Liver (tissue), 3 donors: ENCODE measurements at regions not wholly inside any gene's neighbourhood (a gene's known extent, or its start where the extent isn't known, plus 50 kb on each side); places are given as distances from the start of the nearest gene placed in this dataset.

Experiments
- CTCF ChIP-seq: fragments of 150-350 bp; IDR thresholded peaks from 2 replicates; pipeline ENCODE4 v1.5.1; 2017; ENCODE audit warnings: improper control_type of control experiment, low read depth, low read length; ENCODE audit not compliant: missing input control
- EGR1 ChIP-seq, 2 donors: IDR thresholded peaks; 2 replicates each; pipeline ENCODE4 v1.6.1; 2016 to 2018; ENCODE audit warnings: antibody characterized with exemption in 2 of 2, low read depth in 2 of 2
- GABPA ChIP-seq, 2 donors: IDR thresholded peaks in 1 of 2; conservative IDR thresholded peaks in 1 of 2; 2 replicates each; pipeline ENCODE4 v1.6.1; 2016; ENCODE audit warnings: antibody characterized with exemption in 2 of 2, mild to moderate bottlenecking in 1 of 2, moderate library complexity in 1 of 2
- MAX ChIP-seq: IDR thresholded peaks from 2 replicates; pipeline ENCODE4 v1.6.1; 2016; ENCODE audit warnings: antibody characterized with exemption
- NR2F2 ChIP-seq: IDR thresholded peaks from 2 replicates; pipeline ENCODE4 v1.6.1; 2016; ENCODE audit warnings: antibody characterized with exemption
- SP1 ChIP-seq: IDR thresholded peaks from 2 replicates; pipeline ENCODE4 v1.6.1; 2018; ENCODE audit warnings: antibody characterized with exemption, mild to moderate bottlenecking
- TAF1 ChIP-seq: conservative IDR thresholded peaks from 2 replicates; pipeline ENCODE4 v1.6.1; 2016; ENCODE audit warnings: antibody characterized with exemption, mild to moderate bottlenecking
- YY1 ChIP-seq: IDR thresholded peaks from 2 replicates; pipeline ENCODE4 v1.6.1; 2016; ENCODE audit warnings: antibody characterized with exemption, mild to moderate bottlenecking
- TF ChIP-seq, protein P1 (sequence below): IDR thresholded peaks from 2 replicates; pipeline ENCODE4 v1.6.1; 2016; ENCODE audit warnings: antibody characterized with exemption
- TF ChIP-seq, protein P2 (sequence below): IDR thresholded peaks from 2 replicates; pipeline ENCODE4 v1.6.1; 2016; ENCODE audit warnings: antibody characterized with exemption, mild to moderate bottlenecking
- donor health status: healthy.
- donor health status: healthy.

DNA sequence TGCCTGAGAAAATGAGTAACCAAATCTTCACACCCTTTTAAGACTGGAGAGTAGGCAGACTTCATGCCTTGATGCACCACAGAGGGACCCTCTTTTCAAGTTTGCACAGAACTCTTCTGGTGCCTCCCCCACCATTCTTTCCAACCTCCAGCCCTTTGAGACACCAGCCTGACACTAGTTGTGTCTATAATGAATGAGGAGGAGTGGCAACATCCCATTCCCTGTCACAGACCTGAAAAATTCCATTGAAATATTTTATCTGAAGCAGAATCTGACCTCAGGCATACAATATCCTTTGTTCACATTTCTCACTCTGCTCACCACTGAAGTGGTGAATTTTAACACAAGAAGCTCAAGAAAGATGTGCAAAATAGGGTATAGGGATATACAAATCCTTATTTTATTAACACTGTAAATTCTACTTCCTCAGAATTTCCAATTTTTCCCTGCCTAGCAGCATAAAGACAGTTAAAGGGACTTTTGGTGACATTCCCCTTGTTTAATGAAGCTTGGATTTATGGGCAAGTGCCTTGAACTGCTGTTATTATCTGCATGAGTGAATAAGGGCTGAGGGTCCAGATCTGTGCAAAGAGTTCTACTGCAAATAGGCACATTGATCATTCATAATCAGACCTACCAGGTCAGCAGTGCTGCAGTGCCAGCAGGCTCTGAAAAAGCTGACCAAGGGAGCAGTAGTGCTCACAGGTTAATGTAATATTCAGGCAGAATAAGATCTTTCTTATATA lies 149.9 kb upstream of the PAQR3 start:
- TF ChIP-seq CTCF: no peak
- TF ChIP-seq GABPA (IDR thresholded peaks at IDR 0.05 in 1 of 2, conservative IDR thresholded peaks at IDR 0.05 in 1 of 2): no peak
- TF ChIP-seq, protein P1, sequence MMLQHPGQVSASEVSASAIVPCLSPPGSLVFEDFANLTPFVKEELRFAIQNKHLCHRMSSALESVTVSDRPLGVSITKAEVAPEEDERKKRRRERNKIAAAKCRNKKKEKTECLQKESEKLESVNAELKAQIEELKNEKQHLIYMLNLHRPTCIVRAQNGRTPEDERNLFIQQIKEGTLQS: no peak
- no peak for TF ChIP-seq EGR1 (IDR thresholded peaks at IDR 0.05; ENCODE audit: low read depth in 2 of 2)
- TF ChIP-seq, protein P2, sequence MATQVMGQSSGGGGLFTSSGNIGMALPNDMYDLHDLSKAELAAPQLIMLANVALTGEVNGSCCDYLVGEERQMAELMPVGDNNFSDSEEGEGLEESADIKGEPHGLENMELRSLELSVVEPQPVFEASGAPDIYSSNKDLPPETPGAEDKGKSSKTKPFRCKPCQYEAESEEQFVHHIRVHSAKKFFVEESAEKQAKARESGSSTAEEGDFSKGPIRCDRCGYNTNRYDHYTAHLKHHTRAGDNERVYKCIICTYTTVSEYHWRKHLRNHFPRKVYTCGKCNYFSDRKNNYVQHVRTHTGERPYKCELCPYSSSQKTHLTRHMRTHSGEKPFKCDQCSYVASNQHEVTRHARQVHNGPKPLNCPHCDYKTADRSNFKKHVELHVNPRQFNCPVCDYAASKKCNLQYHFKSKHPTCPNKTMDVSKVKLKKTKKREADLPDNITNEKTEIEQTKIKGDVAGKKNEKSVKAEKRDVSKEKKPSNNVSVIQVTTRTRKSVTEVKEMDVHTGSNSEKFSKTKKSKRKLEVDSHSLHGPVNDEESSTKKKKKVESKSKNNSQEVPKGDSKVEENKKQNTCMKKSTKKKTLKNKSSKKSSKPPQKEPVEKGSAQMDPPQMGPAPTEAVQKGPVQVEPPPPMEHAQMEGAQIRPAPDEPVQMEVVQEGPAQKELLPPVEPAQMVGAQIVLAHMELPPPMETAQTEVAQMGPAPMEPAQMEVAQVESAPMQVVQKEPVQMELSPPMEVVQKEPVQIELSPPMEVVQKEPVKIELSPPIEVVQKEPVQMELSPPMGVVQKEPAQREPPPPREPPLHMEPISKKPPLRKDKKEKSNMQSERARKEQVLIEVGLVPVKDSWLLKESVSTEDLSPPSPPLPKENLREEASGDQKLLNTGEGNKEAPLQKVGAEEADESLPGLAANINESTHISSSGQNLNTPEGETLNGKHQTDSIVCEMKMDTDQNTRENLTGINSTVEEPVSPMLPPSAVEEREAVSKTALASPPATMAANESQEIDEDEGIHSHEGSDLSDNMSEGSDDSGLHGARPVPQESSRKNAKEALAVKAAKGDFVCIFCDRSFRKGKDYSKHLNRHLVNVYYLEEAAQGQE: no peak
- TF ChIP-seq TAF1: no peak
- TF ChIP-seq NR2F2: no peak
- TF ChIP-seq MAX: no peak
- no peak for TF ChIP-seq SP1
- no peak for TF ChIP-seq YY1
